ENCODE measurements at regions not wholly inside any gene's neighbourhood (a gene's known extent, or its start where the extent isn't known, plus 50 kb on each side); places are given as distances from the start of the nearest gene placed in this dataset.

GRCh38 chr2:142467321-142467720 lies 336.5 kb upstream of the LRP1B start:
- CTCF ChIA-PET: no interaction called here
- no peaks in the 10 kb centered on the region for H3K4me1 ChIP-seq (ENCODE audit: insufficient read depth, low read length, poor library complexity, severe bottlenecking)
- DNase-seq (ENCODE audit: low spot score): no peak
- no peaks in the 10 kb centered on the region for H3K27me3 ChIP-seq (replicated peaks; ENCODE audit: insufficient read depth, low read depth, low read length, poor library complexity)
- POLR2A ChIA-PET (ENCODE audit: low non-redundant PET): no interaction called here
- TF ChIP-seq CTCF (conservative IDR thresholded peaks at IDR 0.05; ENCODE audit: low read depth, low read length): no peak
- no peak for TF ChIP-seq EZH2 (IDR thresholded peaks at IDR 0.05; ENCODE audit: borderline replicate concordance, low read depth, low read length, poor library complexity, severe bottlenecking)
- no peak overlapping the region for H3K4me3 ChIP-seq (ENCODE audit: low read depth, low read length, poor library complexity, severe bottlenecking)
- no TSS peak for BruUV-seq (replicated peaks)
- no peak overlapping the region for H3K27ac ChIP-seq (ENCODE audit: low read depth, low read length, poor library complexity, severe bottlenecking)
- H3K9me3 ChIP-seq (ENCODE audit: low read depth, low read length, poor library complexity, severe bottlenecking): no peaks in the 10 kb centered on the region
- intact Hi-C loops (cut with micrococcal nuclease; ENCODE audit: unreplicated experiment): no loop called here
- H3K36me3 ChIP-seq (ENCODE audit: insufficient read depth, low read length, poor library complexity, severe bottlenecking): no peaks in the 10 kb centered on the region

- H3K4me1 ChIP-seq (ENCODE audit: insufficient read depth, low read length, poor library complexity, severe bottlenecking): no peaks in the 10 kb centered on the region
- ChIA-PET CTCF (no interaction called here), POLR2A (ENCODE audit: low non-redundant PET) (no interaction called here)
- H3K27ac ChIP-seq (ENCODE audit: low read depth, low read length, poor library complexity, severe bottlenecking): no peak overlapping the region
- H3K9me3 ChIP-seq (ENCODE audit: low read depth, low read length, poor library complexity, severe bottlenecking): no peaks in the 10 kb centered on the region
- DNase-seq (ENCODE audit: low spot score): no peak
- H3K27me3 ChIP-seq (replicated peaks; ENCODE audit: insufficient read depth, low read depth, low read length, poor library complexity): no peaks in the 10 kb centered on the region
- BruUV-seq (replicated peaks): no TSS peak
- intact Hi-C loops (cut with micrococcal nuclease; ENCODE audit: unreplicated experiment): no loop called here
- no peak overlapping the region for H3K4me3 ChIP-seq (ENCODE audit: low read depth, low read length, poor library complexity, severe bottlenecking)
- no peaks in the 10 kb centered on the region for H3K36me3 ChIP-seq (ENCODE audit: insufficient read depth, low read length, poor library complexity, severe bottlenecking)
- TF ChIP-seq CTCF (conservative IDR thresholded peaks at IDR 0.05; ENCODE audit: low read depth, low read length) (no peak), EZH2 (IDR thresholded peaks at IDR 0.05; ENCODE audit: borderline replicate concordance, low read depth, low read length, poor library complexity, severe bottlenecking) (no peak)
These were observed 332.2 kb upstream of the LRP1B start for GRCh38 chr2:142463047-142463446.

- no peaks in the 10 kb centered on the region for H3K4me1 ChIP-seq (ENCODE audit: insufficient read depth, low read length, poor library complexity, severe bottlenecking)
- BruUV-seq (replicated peaks): no TSS peak
- no peak for TF ChIP-seq CTCF (conservative IDR thresholded peaks at IDR 0.05; ENCODE audit: low read depth, low read length)
- ChIA-PET CTCF (no interaction called here), POLR2A (ENCODE audit: low non-redundant PET) (no interaction called here)
- H3K4me3 ChIP-seq (ENCODE audit: low read depth, low read length, poor library complexity, severe bottlenecking): no peak overlapping the region
- no peaks in the 10 kb centered on the region for H3K27me3 ChIP-seq (replicated peaks; ENCODE audit: insufficient read depth, low read depth, low read length, poor library complexity)
- H3K36me3 ChIP-seq (ENCODE audit: insufficient read depth, low read length, poor library complexity, severe bottlenecking): no peaks in the 10 kb centered on the region
- no peaks in the 10 kb centered on the region for H3K9me3 ChIP-seq (ENCODE audit: low read depth, low read length, poor library complexity, severe bottlenecking)
- intact Hi-C loops (cut with micrococcal nuclease; ENCODE audit: unreplicated experiment): no loop called here
- DNase-seq (ENCODE audit: low spot score): no peak
- H3K27ac ChIP-seq (ENCODE audit: low read depth, low read length, poor library complexity, severe bottlenecking): no peak overlapping the region
These were observed 331.5 kb upstream of the LRP1B start for GRCh38 chr2:142462306-142462705.
